DMS53 (cell line): ENCODE measurements at regions not wholly inside any gene's neighbourhood (a gene's known extent, or its start where the extent isn't known, plus 50 kb on each side); places are given as distances from the start of the nearest gene placed in this dataset.
"Not testable (repeated sequence)": the region's sequence is repeated elsewhere in the genome, so short reads cannot be mapped to it uniquely, and the experiment has no call there.

Experiments
- DNase-seq: peaks from one replicate; lab custom pipeline; 2025; lab: John Stamatoyannopoulos, UW

- no peak for DNase-seq
These were observed 1084.8 kb upstream of the CITED2 start for GRCh38 chr6:140459209-140459608.

- DNase-seq = no peak
These were observed 1071.8 kb upstream of the CITED2 start for GRCh38 chr6:140446241-140446640.

GRCh38 chr6:140445474-140446004, 1071.1 kb upstream of the CITED2 start:
- no peak for DNase-seq

- not testable (repeated sequence) for DNase-seq
These were observed 1068.7 kb upstream of the CITED2 start for GRCh38 chr6:140443112-140443511.

GRCh38 chr6:140441256-140441655, 1066.8 kb upstream of the CITED2 start:
- peak; percentile 33 for DNase-seq

GRCh38 chr6:140440223-140440835, 1065.9 kb upstream of the CITED2 start:
- DNase-seq = no peak

- no peak for DNase-seq
These were observed 1063.9 kb upstream of the CITED2 start for GRCh38 chr6:140438346-140438735.

GRCh38 chr6:140437619-140438345, 1063.3 kb upstream of the CITED2 start:
- no peak for DNase-seq

- DNase-seq = peak; percentile 20
These were observed 1061.8 kb upstream of the CITED2 start for GRCh38 chr6:140436023-140436811.

- DNase-seq = no peak
These were observed 1060.3 kb upstream of the CITED2 start for GRCh38 chr6:140434761-140435160.

GRCh38 chr6:140433072-140433471, 1058.6 kb upstream of the CITED2 start:
- DNase-seq = no peak

GRCh38 chr6:140427842-140428241, 1053.4 kb upstream of the CITED2 start:
- peak; percentile 20 for DNase-seq

- DNase-seq = no peak
These were observed 1040.6 kb upstream of the CITED2 start for GRCh38 chr6:140414966-140415620.

- DNase-seq = no peak
These were observed 1028.6 kb upstream of the CITED2 start for GRCh38 chr6:140403020-140403419.

- no peak for DNase-seq
These were observed 1027.3 kb upstream of the CITED2 start for GRCh38 chr6:140401761-140402160.

GRCh38 chr6:140398076-140398475, 1023.6 kb upstream of the CITED2 start:
- no peak for DNase-seq

- no peak for DNase-seq
These were observed 1022.7 kb upstream of the CITED2 start for GRCh38 chr6:140397106-140397505.

GRCh38 chr6:140393665-140394540, 1019.5 kb upstream of the CITED2 start:
- DNase-seq = no peak

- DNase-seq = peak; percentile 50
These were observed 1014.4 kb upstream of the CITED2 start for GRCh38 chr6:140388815-140389214.

GRCh38 chr6:140388192-140388802, 1013.8 kb upstream of the CITED2 start:
- DNase-seq = peak; percentile 70

- DNase-seq = no peak
These were observed 1011.2 kb upstream of the CITED2 start for GRCh38 chr6:140385679-140386078.
